H1 (cell line): ENCODE measurements at regions not wholly inside any gene's neighbourhood (a gene's known extent, or its start where the extent isn't known, plus 50 kb on each side); places are given as distances from the start of the nearest gene placed in this dataset.

ENCODE experiments used
- CTCF ChIA-PET: fragments of 300-600 bp; sonication (Branson Sonifier 250); formaldehyde crosslinking; loops from one replicate; lab custom pipeline; 2021; ENCODE audit not compliant: partially characterized antibody; lab: Charles Lee
- POLR2A ChIA-PET: fragments of 300-600 bp; sonication (Branson Sonifier 250); formaldehyde crosslinking; loops from one replicate; lab custom pipeline; 2021; ENCODE audit warnings: inconsistent platforms; ENCODE audit not compliant: partially characterized antibody; lab: Charles Lee
- DNase-seq, 2 experiments: peaks; one replicate each; pipeline versions ENCODE4 v3.0.0 to v3.0.0-alpha.2; 2010 to 2022; ENCODE audit warnings: low spot score in 2 of 2, low read depth in 1 of 2, mixed read lengths in 1 of 2
- FAIRE-seq: peaks from 2 replicates; lab custom pipeline; 2011; peaks lifted over from hg19 to GRCh38; lab: Jason Lieb, UNC
- H2AFZ ChIP-seq: 2 replicates; pipeline ENCODE4 v1.8.1; 2012; ENCODE audit warnings: low read length, inconsistent platforms
- H2AK5ac ChIP-seq: 2 replicates; pipeline ENCODE4 v1.6.1; 2013; ENCODE audit warnings: low read depth, low read length
- H2BK120ac ChIP-seq: replicated peaks from 2 replicates; pipeline ENCODE3; 2013; ENCODE audit warnings: low read depth, low read length, inconsistent platforms
- H2BK12ac ChIP-seq: 2 replicates; pipeline ENCODE4 v1.6.1; 2013; ENCODE audit warnings: low read depth, low read length
- H2BK15ac ChIP-seq: 2 replicates; pipeline ENCODE4 v1.6.1; 2013; ENCODE audit warnings: low read length
- H2BK20ac ChIP-seq: 2 replicates; pipeline ENCODE4 v1.6.1; 2013; ENCODE audit warnings: low read length
- H2BK5ac ChIP-seq: 2 replicates; pipeline ENCODE4 v1.6.1; 2013; ENCODE audit warnings: low read depth, low read length
- H3K14ac ChIP-seq: 2 replicates; pipeline ENCODE4 v1.6.1; 2013; ENCODE audit warnings: inconsistent platforms; ENCODE audit not compliant: insufficient read length
- H3K18ac ChIP-seq: 2 replicates; pipeline ENCODE4 v1.6.1; 2013; ENCODE audit warnings: low read length; ENCODE audit errors: extremely low read depth
- H3K23ac ChIP-seq: 2 replicates; pipeline ENCODE4 v1.6.1; 2013; ENCODE audit warnings: inconsistent platforms; ENCODE audit not compliant: insufficient read length
- H3K23me2 ChIP-seq: 2 replicates; pipeline ENCODE4 v1.6.1; 2013; ENCODE audit warnings: low read depth, low read length
- H3K27ac ChIP-seq: 2 replicates; pipeline ENCODE4 v1.6.1; 2011; ENCODE audit warnings: low read depth, low read length, inconsistent platforms
- H3K27me3 ChIP-seq, 4 experiments: replicated peaks in 1 of 4; 1 replicate in 1 of 4; 2 replicates in 3 of 4; pipeline versions ENCODE4 v1.6.1 to v1.8.1; 2011 to 2013; ENCODE audit warnings: low read length in 3 of 4, mild to moderate bottlenecking in 3 of 4, inconsistent platforms in 2 of 4, mixed read lengths in 2 of 4, moderate library complexity in 1 of 4; ENCODE audit not compliant: control insufficient read depth in 3 of 4, insufficient read depth in 3 of 4; ENCODE audit errors: extremely low read depth in 1 of 4
- H3K36me3 ChIP-seq, 4 experiments: 2 replicates each; pipeline versions ENCODE4 v1.6.1 to v1.8.1; 2011 to 2013; ENCODE audit warnings: mild to moderate bottlenecking in 4 of 4, low read length in 3 of 4, moderate library complexity in 2 of 4, control low read depth in 1 of 4, inconsistent platforms in 1 of 4; ENCODE audit not compliant: insufficient read depth in 4 of 4, control insufficient read depth in 2 of 4
- H3K4ac ChIP-seq: replicated peaks from 2 replicates; pipeline ENCODE3; 2013; ENCODE audit warnings: low read length, low read depth, mixed read lengths, inconsistent platforms; ENCODE audit not compliant: insufficient read length
- H3K4me1 ChIP-seq, 4 experiments: replicated peaks in 1 of 4; 1 replicate in 1 of 4; 2 replicates in 3 of 4; pipeline versions ENCODE4 v1.6.1 to v1.8.1; 2011 to 2013; ENCODE audit warnings: low read length in 3 of 4, inconsistent platforms in 2 of 4, mixed read lengths in 1 of 4; ENCODE audit not compliant: insufficient read depth in 4 of 4, control insufficient read depth in 3 of 4
- H3K4me2 ChIP-seq, 2 experiments: 2 replicates each; pipeline versions ENCODE4 v1.6.1 to v1.8.1; 2011 to 2013; ENCODE audit warnings: low read depth in 2 of 2, low read length in 2 of 2, control low read depth in 1 of 2, inconsistent platforms in 1 of 2, mild to moderate bottlenecking in 1 of 2; ENCODE audit not compliant: insufficient read depth in 1 of 2
- H3K4me3 ChIP-seq, 4 experiments: fragments of 200-600, 300-600 bp in 1 of 4; sonication (generic), shearing (Covaris generic), sonication (Bioruptor Twin) in 1 of 4; 2 replicates each; pipeline versions ENCODE4 v1.5.1 to v1.8.1; 2011 to 2016; ENCODE audit warnings: low read length in 4 of 4, low read depth in 3 of 4, control low read depth in 2 of 4, inconsistent platforms in 2 of 4, mild to moderate bottlenecking in 2 of 4, mixed read lengths in 1 of 4, moderate library complexity in 1 of 4; ENCODE audit not compliant: insufficient read depth in 2 of 4; ENCODE audit errors: extremely low read depth in 1 of 4
- H3K56ac ChIP-seq: replicated peaks from 2 replicates; pipeline ENCODE3; 2013; ENCODE audit warnings: low read depth, mild to moderate bottlenecking, mixed read lengths, low read length, inconsistent platforms; ENCODE audit not compliant: insufficient read length
- H3K79me1 ChIP-seq: 2 replicates; pipeline ENCODE4 v1.6.1; 2013; ENCODE audit warnings: low read depth, low read length, control low read depth
- H3K79me2 ChIP-seq, 2 experiments: 2 replicates each; pipeline versions ENCODE4 v1.6.1 to v1.8.1; 2012 to 2013; ENCODE audit warnings: low read length in 2 of 2, mild to moderate bottlenecking in 2 of 2, inconsistent platforms in 1 of 2; ENCODE audit not compliant: insufficient read depth in 2 of 2, control insufficient read depth in 1 of 2
- H3K9ac ChIP-seq, 4 experiments: replicated peaks in 1 of 4; 1 replicate in 1 of 4; 2 replicates in 3 of 4; pipeline versions ENCODE4 v1.6.1 to v1.8.1; 2011 to 2013; ENCODE audit warnings: low read depth in 3 of 4, low read length in 3 of 4, control low read depth in 2 of 4, mild to moderate bottlenecking in 2 of 4, moderate library complexity in 2 of 4, inconsistent platforms in 1 of 4; ENCODE audit errors: extremely low read depth in 1 of 4
- H3K9me3 ChIP-seq, 2 experiments: 2 replicates each; pipeline versions ENCODE4 v1.6.1 to v1.8.1; 2012 to 2013; ENCODE audit warnings: mild to moderate bottlenecking in 2 of 2, moderate library complexity in 2 of 2, control low read depth in 1 of 2, inconsistent platforms in 1 of 2, low read depth in 1 of 2, low read length in 1 of 2, mixed read lengths in 1 of 2; ENCODE audit not compliant: insufficient read depth in 2 of 2
- H4K20me1 ChIP-seq, 2 experiments: replicated peaks in 1 of 2; 2 replicates each; pipeline versions ENCODE3 to v1.8.1; 2011 to 2013; ENCODE audit warnings: inconsistent platforms in 2 of 2, low read length in 2 of 2, mild to moderate bottlenecking in 1 of 2; ENCODE audit not compliant: insufficient read depth in 2 of 2, control insufficient read depth in 1 of 2
- H4K5ac ChIP-seq: 2 replicates; pipeline ENCODE4 v1.6.1; 2013; ENCODE audit warnings: low read length, low read depth, mixed read lengths, inconsistent platforms; ENCODE audit not compliant: insufficient read length
- H4K8ac ChIP-seq: 2 replicates; pipeline ENCODE4 v1.8.0; 2013; ENCODE audit warnings: mild to moderate bottlenecking, moderate library complexity, low read length, inconsistent platforms; ENCODE audit not compliant: insufficient read depth; ENCODE audit errors: extremely low read depth
- H4K91ac ChIP-seq: replicated peaks from 2 replicates; pipeline ENCODE3; 2013; ENCODE audit warnings: low read length, mixed read lengths, inconsistent platforms; ENCODE audit not compliant: insufficient read length
- ASH2L ChIP-seq: fragments of 200-600, 300-600 bp; sonication (generic); IDR thresholded peaks from one replicate; pipeline ENCODE4 v1.7.1; 2017; ENCODE audit warnings: low read length
- CTBP2 ChIP-seq: IDR thresholded peaks from 2 replicates; pipeline ENCODE4 v1.7.0; 2011; ENCODE audit warnings: borderline replicate concordance, mild to moderate bottlenecking, moderate library complexity, mixed read lengths, low read length; ENCODE audit not compliant: insufficient read depth, insufficient read length
- HDAC2 ChIP-seq, 2 experiments: fragments of 300-600 bp in 1 of 2; sonication (generic) in 1 of 2; IDR thresholded peaks; 2 replicates each; pipeline ENCODE4 v1.6.1; 2011 to 2012; ENCODE audit warnings: low read depth in 2 of 2, low read length in 2 of 2, mild to moderate bottlenecking in 2 of 2, moderate library complexity in 2 of 2, borderline replicate concordance in 1 of 2, inconsistent platforms in 1 of 2
- KDM5A ChIP-seq: fragments of 200-600 bp; IDR thresholded peaks from 2 replicates; pipeline ENCODE4 v1.7.1; 2012; ENCODE audit warnings: mild to moderate bottlenecking, low read length, inconsistent platforms, mixed read lengths
- RAD21 ChIP-seq, 2 experiments: IDR thresholded peaks in 1 of 2; conservative IDR thresholded peaks in 1 of 2; 2 replicates each; pipeline ENCODE4 v1.6.1; 2011; ENCODE audit warnings: low read depth in 2 of 2, low read length in 2 of 2, improper control_type of control experiment in 1 of 2, inconsistent platforms in 1 of 2, mild to moderate bottlenecking in 1 of 2, moderate library complexity in 1 of 2
- SRF ChIP-seq: IDR thresholded peaks from 2 replicates; pipeline ENCODE4 v1.6.1; 2011; ENCODE audit warnings: mild to moderate bottlenecking, low read depth, low read length, moderate library complexity
- TEAD4 ChIP-seq: IDR thresholded peaks from 2 replicates; pipeline ENCODE4 v1.6.1; 2012; ENCODE audit warnings: low read depth, low read length, inconsistent platforms, mixed read lengths
- WGBS, 2 experiments: shearing (Covaris generic) in 1 of 2; methylation state at CpG; one replicate each; pipeline versions ENCODE4 v1.1.6 to v1.1.7; 2013 to 2015; ENCODE audit warnings: low lambda C conversion rate in 2 of 2, mixed read lengths in 2 of 2, inconsistent platforms in 1 of 2, low coverage in 1 of 2, missing lambda C conversion rate in 1 of 2; ENCODE audit not compliant: insufficient replicate concordance in 2 of 2, insufficient coverage in 1 of 2, insufficient read length in 1 of 2; ENCODE audit errors: extremely low coverage in 1 of 2, missing lambda C conversion rate in 1 of 2; 5-methylcytosine and 5-hydroxymethylcytosine counted together
- TF ChIP-seq, protein P1 (sequence below), 3 experiments: IDR thresholded peaks; 1 replicate in 2 of 3; 2 replicates in 1 of 3; pipeline versions ENCODE4 v1.5.1 to v1.6.1; 2011; ENCODE audit warnings: low read length in 3 of 3, mild to moderate bottlenecking in 3 of 3, inconsistent platforms in 2 of 3, low read depth in 1 of 3, moderate library complexity in 1 of 3; ENCODE audit not compliant: insufficient read depth in 1 of 3; ENCODE audit errors: control extremely low read depth in 1 of 3

DNA sequence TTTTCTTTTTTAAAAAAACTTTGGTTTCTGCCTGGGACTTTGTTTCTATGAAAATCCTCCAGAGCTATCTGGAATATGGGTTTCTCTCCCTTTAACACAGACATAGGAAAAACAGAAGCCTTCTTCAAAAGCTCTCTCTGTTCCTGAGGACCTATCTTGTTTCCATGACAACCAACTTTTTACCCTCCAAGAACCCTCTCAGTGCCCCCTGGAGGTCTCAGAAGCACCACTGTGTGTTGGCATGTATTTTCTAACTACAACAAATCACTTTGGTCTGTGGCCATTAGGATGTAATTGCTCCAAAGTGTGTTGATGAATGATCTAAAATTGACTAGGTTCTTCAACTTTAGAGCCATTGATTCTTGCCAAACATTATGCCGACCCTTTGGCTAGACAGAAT is 1331.6 kb downstream of the ADGRL3 start:
- Histone ChIP-seq H3K9me3 (no peaks in the 10 kb centered on the region), H4K91ac (no peak overlapping the region), H2BK120ac (no peak overlapping the region), H3K36me3 (no peaks in the 10 kb centered on the region), H2BK5ac (no peak overlapping the region), H2AK5ac (no peak overlapping the region), H2AFZ (no peak overlapping the region), H3K79me2 (no peaks in the 10 kb centered on the region), H4K8ac (no peak overlapping the region), H3K9ac (no peak overlapping the region), H3K56ac (no peak overlapping the region), H3K18ac (no peak overlapping the region), H3K27ac (no peak overlapping the region), H2BK20ac (no peak overlapping the region), H2BK12ac (no peak overlapping the region), H4K5ac (no peak overlapping the region), H3K27me3 (no peaks in the 10 kb centered on the region), H4K20me1 (no peaks in the 10 kb centered on the region), H3K4me3 (no peak overlapping the region), H3K4me2 (no peak overlapping the region), H3K4ac (no peak overlapping the region), H3K14ac (no peak overlapping the region), H3K4me1 (peaks cover 0 to 5% (median under 1%) of the 10 kb centered on the region in 4 experiments; a peak in 2 of 7 replicates), H2BK15ac (no peak overlapping the region), H3K23ac (no peak overlapping the region), H3K23me2 (no peaks in the 10 kb centered on the region), H3K79me1 (no peaks in the 10 kb centered on the region)
- FAIRE-seq (peak; percentile 36), DNase-seq (no peak)
- 89% methylated on average over 1 of the region's 1 CpG; no CpG with 5 or more reads in 1 of the 2 experiments for WGBS, 2 experiments
- CTCF ChIA-PET = interaction anchor here (0.6 to 1.3 kb wide), 2 partner anchors 56 to 143 kb away, joined by 3 read pairs; no protein-coding TSS in a partner anchor
- no peak for TF ChIP-seq SRF
- TF ChIP-seq CTBP2 = no peak
- no peak for TF ChIP-seq TEAD4
- TF ChIP-seq HDAC2 (IDR thresholded peaks at IDR 0.05; ENCODE audit: borderline replicate concordance in 1 of 2, low read depth in 2 of 2, low read length in 2 of 2) = no peak
- TF ChIP-seq, protein P1, sequence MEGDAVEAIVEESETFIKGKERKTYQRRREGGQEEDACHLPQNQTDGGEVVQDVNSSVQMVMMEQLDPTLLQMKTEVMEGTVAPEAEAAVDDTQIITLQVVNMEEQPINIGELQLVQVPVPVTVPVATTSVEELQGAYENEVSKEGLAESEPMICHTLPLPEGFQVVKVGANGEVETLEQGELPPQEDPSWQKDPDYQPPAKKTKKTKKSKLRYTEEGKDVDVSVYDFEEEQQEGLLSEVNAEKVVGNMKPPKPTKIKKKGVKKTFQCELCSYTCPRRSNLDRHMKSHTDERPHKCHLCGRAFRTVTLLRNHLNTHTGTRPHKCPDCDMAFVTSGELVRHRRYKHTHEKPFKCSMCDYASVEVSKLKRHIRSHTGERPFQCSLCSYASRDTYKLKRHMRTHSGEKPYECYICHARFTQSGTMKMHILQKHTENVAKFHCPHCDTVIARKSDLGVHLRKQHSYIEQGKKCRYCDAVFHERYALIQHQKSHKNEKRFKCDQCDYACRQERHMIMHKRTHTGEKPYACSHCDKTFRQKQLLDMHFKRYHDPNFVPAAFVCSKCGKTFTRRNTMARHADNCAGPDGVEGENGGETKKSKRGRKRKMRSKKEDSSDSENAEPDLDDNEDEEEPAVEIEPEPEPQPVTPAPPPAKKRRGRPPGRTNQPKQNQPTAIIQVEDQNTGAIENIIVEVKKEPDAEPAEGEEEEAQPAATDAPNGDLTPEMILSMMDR (IDR thresholded peaks at IDR 0.05; ENCODE audit: control extremely low read depth in 1 of 3, insufficient read depth in 1 of 3, low read depth in 1 of 3, low read length in 3 of 3) = peak in 2 of 3 experiments; percentile 21 to 32; a peak in 2 of 4 replicates
- TF ChIP-seq ASH2L = no peak
- peak; percentile 42 to 50; a peak in 3 of 4 replicates for TF ChIP-seq RAD21 (IDR thresholded peaks at IDR 0.05 in 1 of 2, conservative IDR thresholded peaks at IDR 0.05 in 1 of 2; ENCODE audit: low read depth in 2 of 2, low read length in 2 of 2)
- TF ChIP-seq KDM5A = no peak
- POLR2A ChIA-PET = interaction anchor here (0.6 kb wide), 1 partner anchor 757 kb away, joined by 4 read pairs; no protein-coding TSS in a partner anchor
